WTC11 (cell line): ENCODE measurements at regions not wholly inside any gene's neighbourhood (a gene's known extent, or its start where the extent isn't known, plus 50 kb on each side); places are given as distances from the start of the nearest gene placed in this dataset.

Experiments used
- ATAC-seq: fragments of 200-7000 bp; cut with Tn5 transposase; 2 replicates; pipeline ENCODE4 v1.10.0; 2021; ENCODE audit warnings: mild to moderate bottlenecking, moderate library complexity
- CTCF ChIA-PET: fragments of 300-600 bp; sonication (Branson Sonifier 250); formaldehyde crosslinking; loops from one replicate; lab custom pipeline; 2021; ENCODE audit warnings: antibody characterized with exemption; lab: Charles Lee
- POLR2A ChIA-PET: fragments of 350-600 bp; sonication (Branson Sonifier 250); formaldehyde crosslinking; loops from one replicate; lab custom pipeline; 2021; ENCODE audit warnings: antibody characterized with exemption; lab: Charles Lee
- DNase-seq: peaks from one replicate; pipeline ENCODE4 v3.0.0; 2021; ENCODE audit warnings: low spot score
- H3K27ac Mint-ChIP-seq: 2 replicates; pipeline ENCODE4 v1.8.0; 2021; ENCODE audit warnings: mixed read lengths
- H3K27me3 Mint-ChIP-seq: 2 replicates; pipeline ENCODE4 v1.8.0; 2021; ENCODE audit warnings: low read depth, mild to moderate bottlenecking, moderate library complexity, mixed read lengths
- H3K36me3 Mint-ChIP-seq: 2 replicates; pipeline ENCODE4 v1.8.0; 2021; ENCODE audit warnings: mixed read lengths
- H3K4me1 Mint-ChIP-seq: 2 replicates; pipeline ENCODE4 v1.8.0; 2022; ENCODE audit warnings: mixed read lengths
- H3K4me3 Mint-ChIP-seq: 2 replicates; pipeline ENCODE4 v1.8.0; 2021; ENCODE audit warnings: mild to moderate bottlenecking, moderate library complexity, mixed read lengths
- H3K9me3 Mint-ChIP-seq: 2 replicates; pipeline ENCODE4 v1.8.0; 2021; ENCODE audit warnings: mixed read lengths
- AR ChIP-seq: fragments of 250-450 bp; sonication (Bioruptor Pico); IDR thresholded peaks from 2 replicates; pipeline ENCODE4 v1.9.0; 2021; ENCODE audit warnings: mild to moderate bottlenecking
- ARID4B ChIP-seq: sonication (generic); formaldehyde crosslinking; IDR thresholded peaks from 2 replicates; pipeline ENCODE4 v1.8.0; 2023; ENCODE audit warnings: missing genetic modification reagents, mild to moderate bottlenecking, borderline replicate concordance
- CDX4 ChIP-seq: fragments of 250-450 bp; sonication (Bioruptor Pico); IDR thresholded peaks from 2 replicates; pipeline ENCODE4 v1.9.0; 2021; ENCODE audit warnings: moderate library complexity, mild to moderate bottlenecking, inconsistent platforms, borderline replicate concordance
- E2F1 ChIP-seq: sonication (generic); formaldehyde crosslinking; IDR thresholded peaks from 2 replicates; pipeline ENCODE4 v1.8.0; 2022; ENCODE audit warnings: mild to moderate bottlenecking, missing genetic modification reagents
- EMX1 ChIP-seq: fragments of 250-450 bp; sonication (Bioruptor Pico); IDR thresholded peaks from 2 replicates; pipeline ENCODE4 v1.8.0; 2021; ENCODE audit warnings: mild to moderate bottlenecking
- FOXP4 ChIP-seq: sonication (generic); formaldehyde crosslinking; IDR thresholded peaks from 2 replicates; pipeline ENCODE4 v1.8.0; 2022; ENCODE audit warnings: mild to moderate bottlenecking, missing genetic modification reagents
- MYBL2 ChIP-seq: sonication (generic); formaldehyde crosslinking; IDR thresholded peaks from 2 replicates; pipeline ENCODE4 v1.8.1; 2023; ENCODE audit warnings: mild to moderate bottlenecking, moderate library complexity, missing genetic modification reagents
- RELA ChIP-seq: sonication (generic); formaldehyde crosslinking; IDR thresholded peaks from 2 replicates; pipeline ENCODE4 v1.8.1; 2022; ENCODE audit warnings: missing genetic modification reagents, mild to moderate bottlenecking, borderline replicate concordance
- SMAD3 ChIP-seq: sonication (generic); formaldehyde crosslinking; IDR thresholded peaks from 2 replicates; pipeline ENCODE4 v1.8.0; 2022; ENCODE audit warnings: missing genetic modification reagents, mild to moderate bottlenecking, borderline replicate concordance
- TCF7 ChIP-seq: sonication (generic); formaldehyde crosslinking; IDR thresholded peaks from 2 replicates; pipeline ENCODE4 v1.8.0; 2022; ENCODE audit warnings: mild to moderate bottlenecking, low read depth, missing genetic modification reagents, moderate library complexity
- USF2 ChIP-seq: sonication (generic); formaldehyde crosslinking; IDR thresholded peaks from 2 replicates; pipeline ENCODE4 v1.8.1; 2023; ENCODE audit warnings: mild to moderate bottlenecking, missing genetic modification reagents, moderate library complexity
- ZMAT4 ChIP-seq: fragments of 250-450 bp; sonication (Bioruptor Pico); IDR thresholded peaks from 2 replicates; pipeline ENCODE4 v1.9.0; 2021; ENCODE audit warnings: mild to moderate bottlenecking
- ZNF423 ChIP-seq: fragments of 250-450 bp; sonication (Bioruptor Pico); IDR thresholded peaks from 2 replicates; pipeline ENCODE4 v2.1.2; 2022; ENCODE audit warnings: mild to moderate bottlenecking, moderate library complexity
- ZNF532 ChIP-seq: fragments of 250-450 bp; sonication (Bioruptor Pico); IDR thresholded peaks from 2 replicates; pipeline ENCODE4 v1.9.0; 2021; ENCODE audit warnings: mild to moderate bottlenecking, borderline replicate concordance

GRCh38 chr1:215397106-215397505 lies 170.0 kb upstream of the KCTD3 start:
- no peak overlapping the region for H3K27ac Mint-ChIP-seq
- H3K9me3 Mint-ChIP-seq = peaks cover 12% of the 10 kb centered on the region; the same call in 1 of the 2 replicates
- TF ChIP-seq E2F1 (CRISPR knock-in tag) (no peak), TCF7 (CRISPR knock-in tag) (no peak), CDX4 (CRISPR knock-in tag) (no peak), EMX1 (CRISPR knock-in tag) (no peak)
- TF ChIP-seq, all 79 proteins: peak for 0
- H3K4me3 Mint-ChIP-seq = no peak overlapping the region
- no peaks in the 10 kb centered on the region for H3K27me3 Mint-ChIP-seq
- peaks cover 11% of the 10 kb centered on the region for H3K4me1 Mint-ChIP-seq
- peaks cover 7% of the 10 kb centered on the region for H3K36me3 Mint-ChIP-seq
- ChIA-PET CTCF (no interaction called here), POLR2A (no interaction called here)
- DNase-seq (no peak), ATAC-seq (no peak)

- no peak for DNase-seq
- no peak overlapping the region for H3K27ac Mint-ChIP-seq
- ChIA-PET CTCF (no interaction called here), POLR2A (no interaction called here)
- peaks cover 12% of the 10 kb centered on the region; the same call in 1 of the 2 replicates for H3K9me3 Mint-ChIP-seq
- no peak for TF ChIP-seq AR (CRISPR knock-in tag)
- TF ChIP-seq FOXP4 (CRISPR knock-in tag) = no peak
- no peak for TF ChIP-seq CDX4 (CRISPR knock-in tag)
- TF ChIP-seq SMAD3 (CRISPR knock-in tag) = no peak
- TF ChIP-seq ZMAT4 (CRISPR knock-in tag) = no peak
- no peak for TF ChIP-seq ARID4B (CRISPR knock-in tag)
- no peak for TF ChIP-seq TCF7 (CRISPR knock-in tag)
- no peak for TF ChIP-seq USF2
- TF ChIP-seq RELA (CRISPR knock-in tag) = no peak
- TF ChIP-seq ZNF423 (CRISPR knock-in tag) = no peak
- TF ChIP-seq ZNF532 (CRISPR knock-in tag) = no peak
- TF ChIP-seq MYBL2 (CRISPR knock-in tag) = no peak
- no peak for ATAC-seq
- H3K36me3 Mint-ChIP-seq = peaks cover 7% of the 10 kb centered on the region
- no peak overlapping the region for H3K4me3 Mint-ChIP-seq
- H3K4me1 Mint-ChIP-seq = peaks cover 11% of the 10 kb centered on the region
- H3K27me3 Mint-ChIP-seq = no peaks in the 10 kb centered on the region
Measured at GRCh38 chr1:215397843-215398242, 169.3 kb upstream of the KCTD3 start.
